ENCODE measurements at regions not wholly inside any gene's neighbourhood (a gene's known extent, or its start where the extent isn't known, plus 50 kb on each side); places are given as distances from the start of the nearest gene placed in this dataset.

DNA sequence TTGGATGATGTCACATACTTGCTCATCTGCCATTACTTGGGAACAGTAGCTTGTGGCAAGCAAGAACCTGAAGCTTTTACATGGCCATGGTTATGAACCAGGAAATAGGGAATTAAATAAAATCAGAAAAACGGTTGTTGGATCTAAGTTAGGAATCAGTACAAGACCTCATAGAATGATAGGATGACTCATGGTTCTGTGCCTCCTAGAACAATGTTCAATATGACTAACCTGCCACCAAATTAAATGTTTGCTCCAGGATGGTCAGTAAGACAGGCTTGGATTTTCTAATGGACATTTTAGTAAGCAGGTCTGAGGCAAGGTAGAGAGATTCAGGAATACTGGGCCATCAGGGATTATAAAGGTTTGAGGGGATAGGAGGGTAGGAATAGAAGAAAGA is 218.9 kb downstream of the PLOD2 start:
- Mint-ChIP-seq H3K9me3 (no peaks in the 10 kb centered on the region), H3K4me1 (peaks cover 2% of the 10 kb centered on the region; the same call in 1 of the 3 replicates), H3K27ac (peak overlapping the region; percentile 19; the same call in 1 of the 2 replicates), H3K27me3 (ENCODE audit: insufficient read depth, low read depth, poor library complexity) (peaks cover 3% of the 10 kb centered on the region), H3K4me3 (no peak overlapping the region), H3K36me3 (ENCODE audit: low read depth) (no peaks in the 10 kb centered on the region)
- H3K4me2 ChIP-seq: no peak overlapping the region
- H3K79me2 ChIP-seq (replicated peaks; ENCODE audit: insufficient read depth): no peaks in the 10 kb centered on the region
- H3K36me3 ChIP-seq (ENCODE audit: insufficient read depth): no peaks in the 10 kb centered on the region
- no peak for ATAC-seq
- DNase-seq (ENCODE audit: low spot score): no peak
- no peak for TF ChIP-seq ZNF331 (CRISPR knock-in tag; IDR thresholded peaks at IDR 0.05; ENCODE audit: low read depth)
- TF ChIP-seq NANOG (IDR thresholded peaks at IDR 0.05; ENCODE audit: borderline replicate concordance): no peak
- TF ChIP-seq, protein P1, sequence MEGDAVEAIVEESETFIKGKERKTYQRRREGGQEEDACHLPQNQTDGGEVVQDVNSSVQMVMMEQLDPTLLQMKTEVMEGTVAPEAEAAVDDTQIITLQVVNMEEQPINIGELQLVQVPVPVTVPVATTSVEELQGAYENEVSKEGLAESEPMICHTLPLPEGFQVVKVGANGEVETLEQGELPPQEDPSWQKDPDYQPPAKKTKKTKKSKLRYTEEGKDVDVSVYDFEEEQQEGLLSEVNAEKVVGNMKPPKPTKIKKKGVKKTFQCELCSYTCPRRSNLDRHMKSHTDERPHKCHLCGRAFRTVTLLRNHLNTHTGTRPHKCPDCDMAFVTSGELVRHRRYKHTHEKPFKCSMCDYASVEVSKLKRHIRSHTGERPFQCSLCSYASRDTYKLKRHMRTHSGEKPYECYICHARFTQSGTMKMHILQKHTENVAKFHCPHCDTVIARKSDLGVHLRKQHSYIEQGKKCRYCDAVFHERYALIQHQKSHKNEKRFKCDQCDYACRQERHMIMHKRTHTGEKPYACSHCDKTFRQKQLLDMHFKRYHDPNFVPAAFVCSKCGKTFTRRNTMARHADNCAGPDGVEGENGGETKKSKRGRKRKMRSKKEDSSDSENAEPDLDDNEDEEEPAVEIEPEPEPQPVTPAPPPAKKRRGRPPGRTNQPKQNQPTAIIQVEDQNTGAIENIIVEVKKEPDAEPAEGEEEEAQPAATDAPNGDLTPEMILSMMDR (conservative IDR thresholded peaks at IDR 0.05; ENCODE audit: low read depth in 2 of 2): no peak
- no peak for TF ChIP-seq ZNF114 (CRISPR knock-in tag; IDR thresholded peaks at IDR 0.05)
- TF ChIP-seq, protein P2, sequence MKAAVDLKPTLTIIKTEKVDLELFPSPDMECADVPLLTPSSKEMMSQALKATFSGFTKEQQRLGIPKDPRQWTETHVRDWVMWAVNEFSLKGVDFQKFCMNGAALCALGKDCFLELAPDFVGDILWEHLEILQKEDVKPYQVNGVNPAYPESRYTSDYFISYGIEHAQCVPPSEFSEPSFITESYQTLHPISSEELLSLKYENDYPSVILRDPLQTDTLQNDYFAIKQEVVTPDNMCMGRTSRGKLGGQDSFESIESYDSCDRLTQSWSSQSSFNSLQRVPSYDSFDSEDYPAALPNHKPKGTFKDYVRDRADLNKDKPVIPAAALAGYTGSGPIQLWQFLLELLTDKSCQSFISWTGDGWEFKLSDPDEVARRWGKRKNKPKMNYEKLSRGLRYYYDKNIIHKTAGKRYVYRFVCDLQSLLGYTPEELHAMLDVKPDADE (IDR thresholded peaks at IDR 0.05): no peak
- TF ChIP-seq EZH2phosphoT487 (IDR thresholded peaks at IDR 0.05; ENCODE audit: unreplicated experiment): no peak
- TF ChIP-seq POLR2AphosphoS5 (IDR thresholded peaks at IDR 0.05; ENCODE audit: low read depth): no peak
- TF ChIP-seq, protein P3, sequence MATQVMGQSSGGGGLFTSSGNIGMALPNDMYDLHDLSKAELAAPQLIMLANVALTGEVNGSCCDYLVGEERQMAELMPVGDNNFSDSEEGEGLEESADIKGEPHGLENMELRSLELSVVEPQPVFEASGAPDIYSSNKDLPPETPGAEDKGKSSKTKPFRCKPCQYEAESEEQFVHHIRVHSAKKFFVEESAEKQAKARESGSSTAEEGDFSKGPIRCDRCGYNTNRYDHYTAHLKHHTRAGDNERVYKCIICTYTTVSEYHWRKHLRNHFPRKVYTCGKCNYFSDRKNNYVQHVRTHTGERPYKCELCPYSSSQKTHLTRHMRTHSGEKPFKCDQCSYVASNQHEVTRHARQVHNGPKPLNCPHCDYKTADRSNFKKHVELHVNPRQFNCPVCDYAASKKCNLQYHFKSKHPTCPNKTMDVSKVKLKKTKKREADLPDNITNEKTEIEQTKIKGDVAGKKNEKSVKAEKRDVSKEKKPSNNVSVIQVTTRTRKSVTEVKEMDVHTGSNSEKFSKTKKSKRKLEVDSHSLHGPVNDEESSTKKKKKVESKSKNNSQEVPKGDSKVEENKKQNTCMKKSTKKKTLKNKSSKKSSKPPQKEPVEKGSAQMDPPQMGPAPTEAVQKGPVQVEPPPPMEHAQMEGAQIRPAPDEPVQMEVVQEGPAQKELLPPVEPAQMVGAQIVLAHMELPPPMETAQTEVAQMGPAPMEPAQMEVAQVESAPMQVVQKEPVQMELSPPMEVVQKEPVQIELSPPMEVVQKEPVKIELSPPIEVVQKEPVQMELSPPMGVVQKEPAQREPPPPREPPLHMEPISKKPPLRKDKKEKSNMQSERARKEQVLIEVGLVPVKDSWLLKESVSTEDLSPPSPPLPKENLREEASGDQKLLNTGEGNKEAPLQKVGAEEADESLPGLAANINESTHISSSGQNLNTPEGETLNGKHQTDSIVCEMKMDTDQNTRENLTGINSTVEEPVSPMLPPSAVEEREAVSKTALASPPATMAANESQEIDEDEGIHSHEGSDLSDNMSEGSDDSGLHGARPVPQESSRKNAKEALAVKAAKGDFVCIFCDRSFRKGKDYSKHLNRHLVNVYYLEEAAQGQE (IDR thresholded peaks at IDR 0.05; ENCODE audit: unreplicated experiment): no peak
- H3K9me2 ChIP-seq (ENCODE audit: insufficient read depth): no peaks in the 10 kb centered on the region
- no peaks in the 10 kb centered on the region for H3K27me3 ChIP-seq (ENCODE audit: insufficient read depth)
- H3K4me1 ChIP-seq (ENCODE audit: insufficient read depth): no peaks in the 10 kb centered on the region
- no peaks in the 10 kb centered on the region for H3F3A ChIP-seq (replicated peaks; ENCODE audit: low read depth)
- no peaks in the 10 kb centered on the region for H4K20me1 ChIP-seq (replicated peaks; ENCODE audit: insufficient read depth)
- no peak overlapping the region for H2AFZ ChIP-seq
- no peak overlapping the region for H3K27ac ChIP-seq (ENCODE audit: low read depth)
- no peak overlapping the region for H3K4me3 ChIP-seq

DNA sequence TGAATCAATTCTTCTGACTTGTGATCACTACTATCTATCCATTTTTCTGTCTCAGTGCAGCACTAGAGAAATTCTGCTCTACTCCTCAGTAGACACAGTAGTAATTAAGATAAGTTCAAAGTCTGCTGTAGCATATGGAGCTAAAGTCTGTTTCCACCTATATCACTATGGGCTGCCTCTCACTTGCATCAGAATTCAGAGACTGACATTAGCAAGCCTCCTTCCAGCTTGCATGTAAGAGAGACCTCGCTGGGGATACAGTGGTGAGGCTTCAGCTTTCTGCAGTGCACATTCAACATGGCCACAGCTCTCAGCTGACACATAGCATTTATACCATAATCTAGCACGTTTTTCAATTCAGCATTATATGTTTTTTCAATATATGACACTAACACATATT is 217.0 kb downstream of the PLOD2 start:
- no peak overlapping the region for H3K4me3 Mint-ChIP-seq
- peaks cover 6% of the 10 kb centered on the region for H3K27me3 Mint-ChIP-seq (ENCODE audit: insufficient read depth, low read depth, poor library complexity)
- Histone ChIP-seq H3K4me3 (no peak overlapping the region), H4K20me1 (replicated peaks; ENCODE audit: insufficient read depth) (no peaks in the 10 kb centered on the region), H3K4me2 (no peak overlapping the region), H3K79me2 (replicated peaks; ENCODE audit: insufficient read depth) (no peaks in the 10 kb centered on the region), H3K27me3 (ENCODE audit: insufficient read depth) (no peaks in the 10 kb centered on the region), H2AFZ (peak overlapping the region; percentile 12; the same call in 1 of the 2 replicates), H3K9me2 (ENCODE audit: insufficient read depth) (no peaks in the 10 kb centered on the region), H3K4me1 (ENCODE audit: insufficient read depth) (no peaks in the 10 kb centered on the region), H3K27ac (ENCODE audit: low read depth) (no peak overlapping the region), H3K36me3 (ENCODE audit: insufficient read depth) (no peaks in the 10 kb centered on the region), H3F3A (replicated peaks; ENCODE audit: low read depth) (no peaks in the 10 kb centered on the region)
- H3K36me3 Mint-ChIP-seq (ENCODE audit: low read depth): no peaks in the 10 kb centered on the region
- peak; percentile 52; the same call in 2 of the 3 replicates for ATAC-seq
- H3K9me3 Mint-ChIP-seq: no peaks in the 10 kb centered on the region
- no peak for DNase-seq (ENCODE audit: low spot score)
- no peak overlapping the region; the same call in 1 of the 2 replicates for H3K27ac Mint-ChIP-seq
- H3K4me1 Mint-ChIP-seq: peaks cover 2% of the 10 kb centered on the region; the same call in 1 of the 3 replicates
- no peak for TF ChIP-seq ZNF331 (CRISPR knock-in tag; IDR thresholded peaks at IDR 0.05; ENCODE audit: low read depth)
- TF ChIP-seq, protein P3 (IDR thresholded peaks at IDR 0.05; ENCODE audit: unreplicated experiment): no peak
- TF ChIP-seq, protein P2 (IDR thresholded peaks at IDR 0.05): no peak
- no peak for TF ChIP-seq CREB1 (CRISPR knock-in tag; IDR thresholded peaks at IDR 0.05; ENCODE audit: low read depth)
- TF ChIP-seq NANOG (IDR thresholded peaks at IDR 0.05; ENCODE audit: borderline replicate concordance): no peak
- TF ChIP-seq, protein P1 (conservative IDR thresholded peaks at IDR 0.05; ENCODE audit: low read depth in 2 of 2): no peak
- no peak for TF ChIP-seq STAT1 (IDR thresholded peaks at IDR 0.05; ENCODE audit: unreplicated experiment)
